ENCODE measurements at regions not wholly inside any gene's neighbourhood (a gene's known extent, or its start where the extent isn't known, plus 50 kb on each side); places are given as distances from the start of the nearest gene placed in this dataset.

- Histone ChIP-seq H3K27ac (no peak overlapping the region), H3K4me1 (no peaks in the 10 kb centered on the region), H3K36me3 (no peaks in the 10 kb centered on the region), H3K9me3 (no peaks in the 10 kb centered on the region), H3K27me3 (no peaks in the 10 kb centered on the region), H3K4me3 (no peak overlapping the region)
- no peak for TF ChIP-seq CTCF (IDR thresholded peaks at IDR 0.05)
- no peak for DNase-seq
- intact Hi-C loops (cut with DNase I; ENCODE audit: low total_unique reads): no loop called here
These were observed 1098.7 kb downstream of the BCL11B start for GRCh38 chr14:98173305-98173704.

DNA sequence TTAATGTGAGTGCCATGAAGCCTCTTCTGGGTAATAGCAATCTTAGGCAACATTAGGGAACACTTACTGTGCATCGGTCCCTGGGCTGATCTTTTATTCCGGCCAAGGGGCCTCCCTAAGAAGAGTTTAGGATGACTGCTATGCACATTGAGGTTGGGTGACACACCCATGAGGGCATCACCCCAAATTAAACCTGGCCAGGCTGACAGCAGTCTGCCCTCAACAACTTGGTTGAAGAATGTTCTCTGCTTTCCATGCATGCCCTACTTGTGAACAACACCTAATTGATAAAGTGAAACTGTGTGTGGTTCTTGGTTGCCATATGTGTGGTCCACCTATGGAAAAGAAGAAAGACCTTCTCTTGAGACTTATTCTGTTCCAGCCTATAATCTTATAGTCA lies 1098.0 kb downstream of the BCL11B start:
- no peak for TF ChIP-seq CTCF (IDR thresholded peaks at IDR 0.05)
- DNase-seq: no peak
- Histone ChIP-seq H3K9me3 (no peaks in the 10 kb centered on the region), H3K36me3 (no peaks in the 10 kb centered on the region), H3K4me3 (no peak overlapping the region), H3K4me1 (no peaks in the 10 kb centered on the region), H3K27ac (no peak overlapping the region), H3K27me3 (no peaks in the 10 kb centered on the region)
- intact Hi-C loops (cut with DNase I; ENCODE audit: low total_unique reads): no loop called here

DNA sequence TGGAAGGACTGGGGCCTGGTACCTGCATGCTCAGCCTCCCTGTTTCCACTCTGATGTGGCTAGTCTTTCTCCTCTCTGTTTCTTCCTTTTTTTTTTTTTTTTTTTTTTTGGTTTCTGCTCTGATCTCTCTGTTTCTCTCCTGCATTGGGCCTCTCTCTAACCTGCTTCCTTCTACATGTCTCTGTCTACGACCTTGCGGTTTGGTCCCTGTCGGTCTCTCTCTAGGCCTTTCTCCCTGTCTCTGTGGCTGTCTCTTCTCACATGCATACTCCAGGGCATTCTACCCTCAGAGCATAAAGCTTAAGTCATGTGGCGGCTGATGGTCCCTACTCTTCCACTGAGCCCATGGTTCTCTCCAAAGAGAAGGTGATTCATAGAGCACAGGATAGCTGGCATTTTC lies 1096.6 kb downstream of the BCL11B start:
- Histone ChIP-seq H3K36me3 (no peaks in the 10 kb centered on the region), H3K27me3 (no peaks in the 10 kb centered on the region), H3K4me3 (no peak overlapping the region), H3K9me3 (no peaks in the 10 kb centered on the region), H3K27ac (no peak overlapping the region), H3K4me1 (no peaks in the 10 kb centered on the region)
- TF ChIP-seq CTCF (IDR thresholded peaks at IDR 0.05): no peak
- DNase-seq: no peak
- intact Hi-C loops (cut with DNase I; ENCODE audit: low total_unique reads): no loop called here

GRCh38 chr14:98175881-98176280 lies 1096.1 kb downstream of the BCL11B start:
- Histone ChIP-seq H3K9me3 (no peaks in the 10 kb centered on the region), H3K27me3 (no peaks in the 10 kb centered on the region), H3K4me1 (no peaks in the 10 kb centered on the region), H3K36me3 (no peaks in the 10 kb centered on the region), H3K4me3 (no peak overlapping the region), H3K27ac (no peak overlapping the region)
- intact Hi-C loops (cut with DNase I; ENCODE audit: low total_unique reads): no loop called here
- no peak for TF ChIP-seq CTCF (IDR thresholded peaks at IDR 0.05)
- no peak for DNase-seq

DNA sequence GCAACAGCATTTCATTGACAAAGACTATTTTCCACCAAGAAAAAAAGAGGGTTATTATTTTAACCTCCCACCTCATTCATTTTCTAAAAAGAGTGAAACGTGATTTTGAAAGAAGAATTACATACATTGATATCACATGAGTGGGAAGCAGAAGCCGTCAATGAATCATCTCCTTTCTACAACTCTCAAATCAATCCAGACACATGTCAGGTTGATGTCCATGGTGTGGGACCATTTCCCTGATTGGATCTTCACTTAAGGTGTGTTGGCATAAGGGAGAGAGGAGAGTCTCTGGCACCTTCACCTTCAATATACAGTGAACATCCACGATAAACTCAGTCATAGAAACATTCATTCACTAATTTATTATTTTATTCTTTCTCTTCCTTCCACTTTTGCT lies 1095.1 kb downstream of the BCL11B start:
- Histone ChIP-seq H3K4me3 (no peak overlapping the region), H3K27me3 (no peaks in the 10 kb centered on the region), H3K9me3 (no peaks in the 10 kb centered on the region), H3K27ac (no peak overlapping the region), H3K4me1 (no peaks in the 10 kb centered on the region), H3K36me3 (no peaks in the 10 kb centered on the region)
- TF ChIP-seq CTCF (IDR thresholded peaks at IDR 0.05): no peak
- no peak for DNase-seq
- intact Hi-C loops (cut with DNase I; ENCODE audit: low total_unique reads): no loop called here

DNA sequence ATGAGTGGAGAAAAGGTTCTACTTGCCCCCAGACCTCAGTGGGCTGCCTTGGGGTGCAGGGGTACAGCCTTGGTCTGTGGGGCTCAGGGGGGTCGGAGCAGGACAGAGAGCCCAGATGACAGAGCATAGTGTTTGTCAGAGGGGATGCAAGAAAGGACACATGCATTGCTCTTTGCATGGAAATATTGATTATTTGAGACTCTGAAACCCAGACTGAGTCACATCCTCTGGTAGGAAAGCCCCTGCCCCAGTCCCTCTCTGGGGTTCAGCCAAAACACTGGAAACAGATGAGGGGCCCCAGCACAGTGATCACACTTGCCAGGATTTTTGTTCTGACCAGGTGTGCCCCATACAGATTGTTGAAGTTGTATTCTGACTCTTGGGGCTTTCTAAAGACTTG lies 1094.4 kb downstream of the BCL11B start:
- Histone ChIP-seq H3K9me3 (no peaks in the 10 kb centered on the region), H3K27ac (no peak overlapping the region), H3K4me3 (no peak overlapping the region), H3K4me1 (no peaks in the 10 kb centered on the region), H3K36me3 (no peaks in the 10 kb centered on the region), H3K27me3 (no peaks in the 10 kb centered on the region)
- intact Hi-C loops (cut with DNase I; ENCODE audit: low total_unique reads): no loop called here
- no peak for DNase-seq
- no peak for TF ChIP-seq CTCF (IDR thresholded peaks at IDR 0.05)
